Cardiac fibroblast (primary cell): ENCODE measurements at regions not wholly inside any gene's neighbourhood (a gene's known extent, or its start where the extent isn't known, plus 50 kb on each side); places are given as distances from the start of the nearest gene placed in this dataset.

Source experiments
- DNase-seq, 2 donors: peaks; one replicate each; pipeline versions ENCODE4 v3.0.0 to v3.0.0-alpha.2; 2010; ENCODE audit warnings: low read depth in 2 of 2
- H3K4me3 ChIP-seq, 2 donors: replicated peaks in 1 of 2; 1 replicate in 1 of 2; 2 replicates in 1 of 2; pipeline ENCODE4 v1.5.1; 2011; ENCODE audit warnings: low read depth in 2 of 2, low read length in 2 of 2, mild to moderate bottlenecking in 2 of 2, moderate library complexity in 1 of 2
- CTCF ChIP-seq: IDR thresholded peaks from one replicate; pipeline ENCODE4 v1.5.1; 2011; ENCODE audit warnings: low read depth, mild to moderate bottlenecking, low read length, inconsistent platforms

- no peak for DNase-seq
- H3K4me3 ChIP-seq: no peak overlapping the region
- no peak for TF ChIP-seq CTCF
Observed at GRCh38 chr5:136714286-136714685, 348.9 kb upstream of the TRPC7 start.

GRCh38 chr5:136712628-136713027 is 347.3 kb upstream of the TRPC7 start:
- no peak overlapping the region for H3K4me3 ChIP-seq
- no peak for DNase-seq
- TF ChIP-seq CTCF: no peak

GRCh38 chr5:136710834-136711233 is 345.5 kb upstream of the TRPC7 start:
- DNase-seq: no peak
- no peak overlapping the region for H3K4me3 ChIP-seq
- TF ChIP-seq CTCF: no peak

- DNase-seq: no peak
- no peak overlapping the region for H3K4me3 ChIP-seq
- TF ChIP-seq CTCF: no peak
Observed at GRCh38 chr5:136703706-136704105, 338.4 kb upstream of the TRPC7 start.

- H3K4me3 ChIP-seq: no peak overlapping the region
- TF ChIP-seq CTCF: no peak
- no peak for DNase-seq
Observed at GRCh38 chr5:136703036-136703435, 337.7 kb upstream of the TRPC7 start.

GRCh38 chr5:136701191-136701590 is 335.8 kb upstream of the TRPC7 start:
- DNase-seq: no peak
- no peak for TF ChIP-seq CTCF
- no peak overlapping the region for H3K4me3 ChIP-seq

- DNase-seq: no peak
- H3K4me3 ChIP-seq: no peak overlapping the region
- no peak for TF ChIP-seq CTCF
Observed at GRCh38 chr5:136699651-136700050, 334.3 kb upstream of the TRPC7 start.
